MM.1S (cell line): ENCODE measurements at regions not wholly inside any gene's neighbourhood (a gene's known extent, or its start where the extent isn't known, plus 50 kb on each side); places are given as distances from the start of the nearest gene placed in this dataset.

Source experiments
- CTCF ChIP-seq: fragments of 300-600 bp; sonication (generic); IDR thresholded peaks from 2 replicates; pipeline ENCODE4 v1.5.1; 2016; ENCODE audit warnings: antibody characterized with exemption, low read length, mixed read lengths
- EZH2 ChIP-seq: fragments of 300-600 bp; sonication (generic); optimal IDR thresholded peaks from 2 replicates; pipeline ENCODE3; 2017; ENCODE audit warnings: low read depth, mild to moderate bottlenecking, antibody characterized with exemption, low read length, mixed read lengths
- EZH2phosphoT487 ChIP-seq: fragments of 300-600 bp; sonication (generic); IDR thresholded peaks from 2 replicates; pipeline ENCODE4 v1.6.1; 2018; ENCODE audit warnings: antibody characterized with exemption, low read length

DNA sequence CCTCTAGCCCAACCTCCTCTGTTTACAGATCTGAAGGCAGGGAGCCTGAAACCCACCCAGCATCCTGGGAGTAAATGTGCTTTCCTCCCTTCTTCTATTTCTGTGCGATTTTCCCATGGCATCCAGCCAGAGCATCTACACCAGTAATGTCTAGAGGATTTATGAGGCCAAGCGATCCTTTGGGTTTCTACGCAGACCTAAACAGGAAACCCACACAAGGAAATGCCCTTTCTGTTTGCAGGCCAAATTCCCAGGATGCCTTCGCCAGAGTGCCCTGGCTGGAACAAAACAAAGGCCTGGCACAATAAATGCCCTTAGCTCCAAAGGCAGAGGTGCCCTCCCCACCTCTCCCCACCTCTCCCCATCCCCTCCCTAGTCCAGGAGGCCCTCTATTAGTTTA, 110.5 kb upstream of the CDC42BPA start:
- no peak for TF ChIP-seq CTCF
- TF ChIP-seq EZH2, result no peak
- TF ChIP-seq EZH2phosphoT487, result no peak
